G401 (cell line): ENCODE measurements at regions not wholly inside any gene's neighbourhood (a gene's known extent, or its start where the extent isn't known, plus 50 kb on each side); places are given as distances from the start of the nearest gene placed in this dataset.
"Not testable (repeated sequence)": the region's sequence is repeated elsewhere in the genome, so short reads cannot be mapped to it uniquely, and the experiment has no call there.

Experiments used
- DNase-seq: peaks from one replicate; pipeline ENCODE4 v3.0.0-alpha.2; 2015; ENCODE audit warnings: low spot score
- in situ Hi-C: cut with HindIII; loops from 2 replicates; pipeline ENCODE4 v1.10.0; 2016; ENCODE audit warnings: low sequenced_read_pairs, mixed read lengths

DNA sequence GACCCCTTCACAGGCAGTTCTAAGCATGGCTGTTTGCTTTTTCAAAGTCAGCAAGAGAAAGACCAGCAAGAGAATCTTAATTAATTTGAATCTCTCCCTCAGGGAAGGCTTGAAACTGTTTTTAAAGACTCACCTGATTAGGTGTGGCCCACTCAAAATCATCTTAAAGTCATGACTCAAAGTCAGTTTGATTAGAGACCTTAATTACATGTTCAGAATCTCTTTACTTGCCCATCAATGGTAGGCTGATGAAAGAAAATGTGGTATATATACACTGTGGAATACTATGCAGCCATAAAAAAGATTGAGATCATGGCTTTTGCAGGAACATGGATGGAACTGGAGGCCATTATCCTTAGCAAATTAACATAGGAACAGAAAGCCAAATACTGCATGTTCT is 247.5 kb upstream of the PRKX start:
- in situ Hi-C loops: no loop called here
- no peak for DNase-seq

DNA sequence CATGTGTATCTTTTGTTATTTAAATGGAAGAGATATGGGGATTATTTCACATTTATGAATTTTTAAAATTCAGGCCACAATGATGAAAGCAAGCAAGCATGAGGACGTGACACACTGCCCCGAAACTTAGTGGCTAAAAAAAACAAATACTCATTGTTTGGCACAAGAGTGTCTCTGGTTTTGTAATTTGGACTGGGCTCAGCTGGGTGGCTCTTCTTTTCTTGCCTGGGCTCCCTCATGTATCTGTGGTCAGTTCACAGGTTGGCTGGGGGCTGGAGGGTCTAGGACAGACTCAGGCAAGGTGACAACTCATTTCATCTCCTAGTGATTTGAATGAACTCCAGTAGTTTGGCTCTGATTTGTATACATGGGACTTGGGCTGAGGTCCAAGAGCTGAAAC is 238.4 kb upstream of the PRKX start:
- in situ Hi-C loops: no loop called here
- DNase-seq: no peak

DNA sequence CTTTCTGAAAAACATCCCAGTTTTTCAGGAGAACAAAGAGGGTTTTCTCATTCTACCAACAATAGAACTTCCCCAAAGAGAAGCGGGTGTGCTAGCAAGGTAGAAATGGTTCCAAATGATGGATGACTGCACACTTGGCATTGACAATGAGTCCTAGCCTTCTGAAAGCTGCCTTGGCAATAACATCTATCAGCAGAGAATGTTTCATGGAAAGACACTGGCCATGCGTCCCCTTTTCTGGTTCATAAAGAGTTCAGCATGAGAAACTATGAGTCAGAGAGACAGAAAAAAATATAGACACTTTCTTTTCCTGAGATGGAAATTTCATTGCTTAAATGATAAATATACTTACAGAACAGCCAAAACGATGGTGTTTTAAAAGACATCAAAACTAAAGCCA is 236.9 kb upstream of the PRKX start:
- in situ Hi-C loops: no loop called here
- no peak for DNase-seq

DNA sequence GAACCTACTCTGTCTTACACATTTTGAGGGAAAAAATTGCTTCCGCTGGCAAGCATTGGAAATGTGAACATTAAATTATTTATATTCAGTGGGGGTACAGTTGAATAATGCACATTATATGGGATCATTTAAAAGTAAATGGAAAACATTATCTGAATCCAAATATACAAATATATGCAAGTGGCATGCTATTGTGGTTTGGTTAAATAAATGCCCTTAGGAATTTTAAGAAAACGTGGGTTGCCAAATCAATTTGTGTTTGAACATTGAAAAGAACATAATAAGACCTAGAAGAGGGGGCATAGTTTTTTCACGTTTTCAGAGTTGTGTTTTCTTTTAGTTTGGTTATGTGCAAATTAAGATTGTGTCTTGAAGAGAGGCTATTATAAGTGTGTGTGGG is 230.5 kb upstream of the PRKX start:
- no peak for DNase-seq
- in situ Hi-C loops: no loop called here

DNA sequence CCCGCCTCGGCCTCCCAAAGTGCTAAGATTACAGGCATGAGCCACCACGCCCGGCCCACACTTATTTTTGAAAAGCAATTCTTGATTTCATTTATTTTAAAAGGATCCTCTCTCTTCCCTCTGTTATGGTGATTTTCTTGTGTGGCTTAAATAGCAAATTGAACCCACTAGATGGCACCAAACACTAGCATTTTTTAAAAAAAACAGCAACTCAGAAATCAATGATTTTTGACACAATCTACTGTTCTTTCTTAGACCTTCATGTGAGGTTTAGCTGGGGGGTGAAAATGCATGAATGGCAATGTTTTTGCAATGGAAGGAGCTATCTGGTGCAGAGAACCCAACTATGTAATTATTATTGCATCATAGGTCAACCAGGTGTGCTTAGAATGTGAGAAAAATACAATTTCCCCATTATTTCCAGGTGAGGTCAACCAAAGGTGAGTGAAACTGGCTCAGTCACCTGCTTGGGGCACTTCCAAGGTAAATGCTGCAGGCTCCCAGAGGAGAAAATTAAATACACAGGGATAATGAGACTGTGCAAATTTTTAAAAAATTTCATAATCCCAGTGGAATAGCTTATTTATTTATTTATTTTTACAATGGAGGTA is 226.7 kb upstream of the PRKX start:
- DNase-seq: peak; percentile 0
- in situ Hi-C loops: no loop called here

DNA sequence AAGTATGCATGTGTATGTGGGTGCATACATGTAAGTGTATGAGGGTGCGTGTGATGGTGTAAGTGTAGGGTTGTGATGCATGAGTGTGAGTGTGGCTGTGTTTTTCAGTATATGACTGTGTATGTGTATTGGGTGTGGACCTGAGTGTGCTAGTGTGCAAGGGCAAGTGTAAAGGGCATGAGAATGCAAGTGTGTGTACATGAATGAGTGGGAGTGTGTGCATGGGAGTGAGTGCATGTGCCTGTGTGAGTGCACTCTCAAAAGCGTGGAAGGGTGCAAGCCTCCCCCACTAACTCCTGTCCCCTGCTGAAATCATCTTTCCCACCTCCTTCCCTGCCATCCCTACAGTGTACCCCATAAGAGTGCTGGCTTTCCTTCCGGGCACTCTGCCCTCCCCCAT is 225.1 kb upstream of the PRKX start:
- no peak for DNase-seq
- in situ Hi-C loops: no loop called here

DNA sequence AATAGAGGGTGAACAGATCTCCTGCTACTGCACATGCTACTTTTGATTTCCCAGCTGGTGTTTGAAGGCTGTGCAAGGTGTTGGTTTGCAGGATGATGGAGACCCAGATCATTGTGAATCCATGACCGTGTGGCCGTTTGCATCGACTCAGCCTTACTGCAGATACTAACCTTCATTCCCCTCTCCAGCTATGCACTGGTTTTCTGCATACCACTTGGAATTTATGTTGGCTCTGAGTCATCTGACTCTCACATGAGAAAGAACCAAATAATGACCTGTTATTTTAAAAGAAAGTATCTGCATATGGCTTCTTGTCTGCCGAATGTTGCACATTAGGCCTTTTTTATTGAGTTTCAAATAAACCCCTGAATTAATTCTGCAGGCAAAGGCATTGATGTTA is 221.7 kb upstream of the PRKX start:
- in situ Hi-C loops, DNase-seq: not testable (repeated sequence)

DNA sequence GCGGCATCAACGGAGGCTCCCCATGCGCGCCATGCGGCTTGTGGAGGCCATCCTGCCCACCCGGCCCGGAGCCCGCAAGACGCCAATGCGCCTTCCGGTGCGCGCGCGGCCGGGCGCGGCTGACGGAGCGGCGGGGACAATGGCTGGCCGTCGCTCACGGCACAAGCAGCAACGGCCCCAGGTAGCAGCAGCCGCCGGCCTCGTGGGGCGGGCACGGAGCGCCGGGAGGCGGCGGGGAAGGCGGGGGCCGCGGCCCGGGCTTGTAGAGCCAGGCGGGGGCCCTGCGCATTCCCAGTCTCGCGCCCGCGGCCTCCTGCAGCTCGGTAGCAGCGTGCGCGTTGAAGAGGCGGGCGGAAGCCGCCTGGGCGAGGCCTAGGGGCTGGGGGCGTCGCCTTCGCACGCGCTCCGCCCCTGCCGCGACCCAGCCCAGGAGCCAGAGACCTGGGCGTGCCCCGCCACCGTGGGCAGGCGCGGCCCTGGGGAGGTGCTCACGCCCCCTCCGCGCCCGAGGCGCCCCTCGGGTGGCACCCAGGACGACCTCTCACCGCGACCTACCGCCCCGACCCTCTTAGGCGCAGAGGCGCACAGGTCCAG is 207.1 kb upstream of the PRKX start:
- in situ Hi-C loops: not testable (repeated sequence)

DNA sequence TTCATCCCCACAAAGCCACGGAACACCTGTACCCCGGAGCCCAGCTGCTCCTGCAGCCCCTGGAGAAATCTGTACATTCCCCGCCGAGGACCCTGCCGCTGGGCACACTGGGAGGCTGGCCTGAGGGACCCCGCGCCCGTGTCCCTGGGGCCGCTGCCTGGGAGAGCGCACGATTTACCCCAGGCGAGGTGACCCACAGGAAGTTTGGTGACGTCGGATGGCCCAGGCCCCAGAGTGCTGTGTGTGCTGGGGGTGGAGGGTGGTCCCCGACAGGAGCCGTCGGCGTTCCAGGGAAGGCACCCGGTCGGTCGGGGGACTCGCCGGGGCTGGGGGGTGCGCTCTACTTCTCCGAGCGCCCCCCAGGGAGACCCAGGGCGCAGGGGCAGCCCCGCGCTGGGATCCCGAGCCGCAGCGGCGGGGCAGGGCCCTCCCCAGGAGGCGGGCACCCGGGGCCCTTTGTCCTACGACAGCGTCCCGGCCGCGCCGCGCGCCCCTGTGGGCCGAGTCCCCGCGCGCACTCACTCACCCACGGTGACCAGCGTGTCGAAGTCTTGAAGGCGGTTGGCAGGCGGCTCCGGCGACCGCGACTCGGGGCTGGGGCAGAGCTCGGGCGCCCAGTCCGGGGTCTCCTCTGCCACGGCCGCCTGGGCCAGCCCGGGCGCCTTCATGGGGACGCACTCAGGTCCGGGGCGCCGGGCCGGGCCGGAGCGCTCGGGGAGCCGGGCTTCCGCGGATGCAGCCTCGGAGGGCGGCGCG is 206.4 kb upstream of the PRKX start:
- DNase-seq, in situ Hi-C loops: not testable (repeated sequence)

More for the DNA sequence above, 207.1 kb upstream of the PRKX start:
- DNase-seq: not testable (repeated sequence)

DNA sequence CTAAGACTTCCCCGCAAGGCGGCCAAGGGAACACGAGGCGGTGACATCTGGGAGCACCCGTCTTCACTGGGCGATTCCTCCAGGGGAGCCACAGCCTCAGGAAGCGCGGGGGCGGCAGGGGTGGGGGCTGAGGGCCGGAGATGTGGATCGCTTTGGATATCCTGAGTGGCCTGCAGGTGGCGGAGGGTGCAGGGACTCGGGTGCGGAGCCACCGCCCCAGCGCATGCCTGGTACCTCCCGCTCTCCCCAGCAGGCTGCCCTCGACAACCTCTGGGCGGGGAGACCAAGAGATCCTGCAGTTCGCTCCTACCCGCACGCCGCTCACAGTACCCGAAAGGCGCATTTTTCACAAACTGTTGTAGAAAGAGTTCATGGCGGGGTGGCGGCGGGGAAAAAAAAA is 201.4 kb upstream of the PRKX start:
- DNase-seq, in situ Hi-C loops: not testable (repeated sequence)

DNA sequence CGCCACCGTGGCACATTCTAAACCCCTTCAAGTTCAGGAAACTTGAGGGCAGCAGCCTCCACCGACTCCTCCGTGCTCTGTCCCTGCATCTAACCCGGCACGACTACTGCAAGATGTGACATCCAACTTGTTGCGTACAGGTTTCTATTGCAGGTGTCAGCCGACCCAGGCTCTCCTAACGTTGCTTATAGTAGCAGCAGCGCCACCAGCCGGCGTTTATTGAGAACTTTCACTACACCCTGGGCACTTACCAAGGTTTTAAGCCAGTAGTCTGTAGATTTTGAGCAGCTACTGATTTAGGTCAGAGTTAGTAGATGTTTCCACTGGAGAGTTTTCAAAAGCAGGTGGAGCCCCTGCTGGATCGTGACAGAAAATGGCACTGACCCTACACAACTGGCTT is 200.6 kb upstream of the PRKX start:
- in situ Hi-C loops, DNase-seq: not testable (repeated sequence)

DNA sequence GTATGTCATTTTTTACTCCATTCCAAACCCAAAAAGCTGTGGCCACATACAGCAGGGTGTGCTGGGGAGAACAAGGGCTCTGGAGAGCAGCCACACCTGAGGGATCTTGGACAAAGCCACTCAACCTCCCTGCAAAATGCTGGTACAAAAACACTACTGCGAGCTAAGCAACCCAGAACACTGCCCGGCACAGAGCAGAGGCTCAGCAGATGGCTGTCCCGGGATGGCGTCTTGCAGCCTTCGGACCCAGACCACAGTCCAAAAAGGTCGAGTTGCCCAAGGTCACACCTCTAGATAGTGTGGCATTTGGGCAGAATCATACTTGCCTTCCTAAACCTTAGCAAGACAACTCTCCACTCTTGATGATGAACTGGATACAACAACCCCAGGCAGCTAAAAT is 197.6 kb upstream of the PRKX start:
- DNase-seq, in situ Hi-C loops: not testable (repeated sequence)

DNA sequence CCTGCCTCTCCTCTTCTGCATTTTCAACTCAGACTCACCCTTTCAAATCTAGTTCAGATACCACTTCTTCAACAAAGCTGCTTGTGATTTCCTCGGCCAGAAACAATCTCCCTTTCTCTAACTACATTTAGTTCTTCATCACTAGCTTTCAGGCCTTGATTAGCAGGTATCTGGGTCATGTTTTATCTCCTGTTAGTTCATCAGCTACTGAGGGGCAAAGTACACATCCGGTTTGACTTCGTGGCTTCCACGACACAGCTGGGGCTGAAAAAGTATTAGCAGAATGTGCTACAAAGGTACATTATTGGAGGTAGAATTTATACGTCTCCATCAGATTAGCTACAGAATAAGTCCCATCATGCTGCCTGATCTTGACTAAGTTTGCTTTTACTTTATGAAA is 197.2 kb upstream of the PRKX start:
- in situ Hi-C loops: not testable (repeated sequence)

DNA sequence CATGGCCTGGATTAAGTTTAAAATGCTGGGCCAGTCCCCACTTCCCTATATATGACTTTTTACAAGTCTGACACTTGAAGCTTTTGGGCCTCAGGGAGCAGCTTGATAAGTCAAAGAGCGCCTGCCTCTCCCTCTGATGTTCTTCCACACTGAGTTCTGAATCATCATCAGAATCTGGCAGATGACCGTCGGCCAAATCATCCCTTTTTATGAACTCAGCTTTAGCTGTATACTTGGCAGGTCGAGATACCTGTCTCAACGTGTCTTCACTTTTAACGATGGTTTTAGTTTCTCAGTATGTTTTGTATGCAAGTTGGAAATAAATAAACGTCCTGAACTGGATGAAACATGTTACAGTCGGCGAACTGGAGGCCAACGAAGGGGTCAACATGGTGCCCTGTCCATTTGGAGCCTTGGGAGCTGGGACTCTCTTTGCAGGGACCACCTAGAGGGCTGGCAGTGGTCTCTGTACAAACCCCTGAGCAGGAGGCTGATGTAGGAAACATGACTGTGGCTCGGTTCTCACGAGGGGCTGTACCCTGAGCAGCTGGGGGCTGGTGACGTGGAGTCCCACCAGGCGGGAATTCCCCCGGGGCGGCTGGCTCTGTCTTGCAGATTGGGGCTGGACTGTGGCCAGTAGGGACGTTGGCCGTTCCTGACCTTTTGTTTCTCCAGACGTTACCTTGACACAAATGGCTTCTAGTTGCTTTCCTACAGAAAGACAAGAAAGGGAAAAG is 192.2 kb upstream of the PRKX start:
- in situ Hi-C loops, DNase-seq: not testable (repeated sequence)

More for the DNA sequence above, 197.2 kb upstream of the PRKX start:
- DNase-seq: not testable (repeated sequence)

DNA sequence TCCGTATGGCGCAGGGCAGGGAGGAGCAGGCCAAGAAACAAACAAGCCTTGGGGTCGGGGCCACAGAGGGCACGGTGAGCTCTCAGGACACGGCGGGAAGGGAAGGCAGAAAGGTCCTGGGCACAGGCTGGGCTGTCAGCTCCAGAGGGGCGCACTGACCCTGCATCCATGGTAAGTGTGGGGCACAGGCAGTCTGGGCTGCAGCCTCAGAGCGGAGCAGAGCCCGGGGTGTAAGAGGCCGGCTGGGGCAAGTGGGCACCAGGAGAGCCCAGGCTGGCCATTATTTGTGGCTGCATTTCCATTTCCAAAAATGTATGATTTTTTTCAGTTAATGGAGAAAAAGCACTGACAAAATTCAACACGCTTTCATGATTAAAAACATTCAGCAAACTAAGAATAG is 188.8 kb upstream of the PRKX start:
- in situ Hi-C loops, DNase-seq: not testable (repeated sequence)

DNA sequence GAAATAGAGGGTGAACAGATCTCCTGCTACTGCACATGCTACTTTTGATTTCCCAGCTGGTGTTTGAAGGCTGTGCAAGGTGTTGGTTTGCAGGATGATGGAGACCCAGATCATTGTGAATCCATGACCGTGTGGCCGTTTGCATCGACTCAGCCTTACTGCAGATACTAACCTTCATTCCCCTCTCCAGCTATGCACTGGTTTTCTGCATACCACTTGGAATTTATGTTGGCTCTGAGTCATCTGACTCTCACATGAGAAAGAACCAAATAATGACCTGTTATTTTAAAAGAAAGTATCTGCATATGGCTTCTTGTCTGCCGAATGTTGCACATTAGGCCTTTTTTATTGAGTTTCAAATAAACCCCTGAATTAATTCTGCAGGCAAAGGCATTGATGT is 183.3 kb upstream of the PRKX start:
- DNase-seq, in situ Hi-C loops: not testable (repeated sequence)

DNA sequence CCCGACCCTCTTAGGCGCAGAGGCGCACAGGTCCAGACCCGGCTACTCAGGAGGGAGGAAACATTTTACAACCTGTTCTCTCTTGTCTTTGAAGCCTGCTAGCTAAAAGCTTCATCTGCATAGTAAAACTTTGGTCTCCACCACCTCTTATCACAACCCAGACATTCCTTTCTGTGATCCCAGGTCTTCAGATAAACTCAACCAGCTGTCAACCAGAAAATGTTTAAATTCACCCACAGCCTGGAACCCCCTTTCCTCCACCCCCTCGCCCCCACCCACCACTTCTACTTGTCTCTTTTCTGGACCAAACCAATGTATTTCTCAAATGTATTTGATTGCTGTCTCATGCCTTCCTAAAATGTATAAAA is 169.1 kb upstream of the PRKX start:
- DNase-seq, in situ Hi-C loops: not testable (repeated sequence)

DNA sequence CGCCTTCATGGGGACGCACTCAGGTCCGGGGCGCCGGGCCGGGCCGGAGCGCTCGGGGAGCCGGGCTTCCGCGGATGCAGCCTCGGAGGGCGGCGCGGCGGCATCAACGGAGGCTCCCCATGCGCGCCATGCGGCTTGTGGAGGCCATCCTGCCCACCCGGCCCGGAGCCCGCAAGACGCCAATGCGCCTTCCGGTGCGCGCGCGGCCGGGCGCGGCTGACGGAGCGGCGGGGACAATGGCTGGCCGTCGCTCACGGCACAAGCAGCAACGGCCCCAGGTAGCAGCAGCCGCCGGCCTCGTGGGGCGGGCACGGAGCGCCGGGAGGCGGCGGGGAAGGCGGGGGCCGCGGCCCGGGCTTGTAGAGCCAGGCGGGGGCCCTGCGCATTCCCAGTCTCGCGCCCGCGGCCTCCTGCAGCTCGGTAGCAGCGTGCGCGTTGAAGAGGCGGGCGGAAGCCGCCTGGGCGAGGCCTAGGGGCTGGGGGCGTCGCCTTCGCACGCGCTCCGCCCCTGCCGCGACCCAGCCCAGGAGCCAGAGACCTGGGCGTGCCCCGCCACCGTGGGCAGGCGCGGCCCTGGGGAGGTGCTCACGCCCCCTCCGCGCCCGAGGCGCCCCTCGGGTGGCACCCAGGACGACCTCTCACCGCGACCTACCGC is 168.6 kb upstream of the PRKX start:
- in situ Hi-C loops, DNase-seq: not testable (repeated sequence)

DNA sequence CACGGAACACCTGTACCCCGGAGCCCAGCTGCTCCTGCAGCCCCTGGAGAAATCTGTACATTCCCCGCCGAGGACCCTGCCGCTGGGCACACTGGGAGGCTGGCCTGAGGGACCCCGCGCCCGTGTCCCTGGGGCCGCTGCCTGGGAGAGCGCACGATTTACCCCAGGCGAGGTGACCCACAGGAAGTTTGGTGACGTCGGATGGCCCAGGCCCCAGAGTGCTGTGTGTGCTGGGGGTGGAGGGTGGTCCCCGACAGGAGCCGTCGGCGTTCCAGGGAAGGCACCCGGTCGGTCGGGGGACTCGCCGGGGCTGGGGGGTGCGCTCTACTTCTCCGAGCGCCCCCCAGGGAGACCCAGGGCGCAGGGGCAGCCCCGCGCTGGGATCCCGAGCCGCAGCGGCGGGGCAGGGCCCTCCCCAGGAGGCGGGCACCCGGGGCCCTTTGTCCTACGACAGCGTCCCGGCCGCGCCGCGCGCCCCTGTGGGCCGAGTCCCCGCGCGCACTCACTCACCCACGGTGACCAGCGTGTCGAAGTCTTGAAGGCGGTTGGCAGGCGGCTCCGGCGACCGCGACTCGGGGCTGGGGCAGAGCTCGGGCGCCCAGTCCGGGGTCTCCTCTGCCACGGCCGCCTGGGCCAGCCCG is 167.9 kb upstream of the PRKX start:
- in situ Hi-C loops, DNase-seq: not testable (repeated sequence)
